Brain microvascular endothelial cell (primary cell): ENCODE measurements at regions not wholly inside any gene's neighbourhood (a gene's known extent, or its start where the extent isn't known, plus 50 kb on each side); places are given as distances from the start of the nearest gene placed in this dataset.

Experiments used
- DNase-seq: peaks from one replicate; pipeline ENCODE4 v3.0.0-alpha.2; 2020
- H3K27ac ChIP-seq: fragments of 250-450 bp; sonication (Bioruptor Pico); 2 replicates; pipeline ENCODE4 v1.5.1; 2020; ENCODE audit warnings: mild to moderate bottlenecking, moderate library complexity
- H3K27me3 ChIP-seq: fragments of 250-450 bp; sonication (Bioruptor Pico); replicated peaks from 2 replicates; pipeline ENCODE4 v1.5.1; 2020; ENCODE audit warnings: mild to moderate bottlenecking
- H3K36me3 ChIP-seq: fragments of 250-450 bp; sonication (Bioruptor Pico); replicated peaks from 2 replicates; pipeline ENCODE4 v1.5.1; 2020; ENCODE audit warnings: mild to moderate bottlenecking
- H3K4me3 ChIP-seq: 2 replicates; pipeline ENCODE4 v1.5.1; 2011; ENCODE audit warnings: low read depth, mild to moderate bottlenecking, control low read depth, low read length, moderate library complexity
- in situ Hi-C: cut with HindIII; loops from 2 replicates; pipeline ENCODE4 v1.10.0; 2017; ENCODE audit warnings: low sequenced_read_pairs, low pct_ligation_motif_present
- TF ChIP-seq, protein P1 (sequence below): IDR thresholded peaks from 2 replicates; pipeline ENCODE4 v1.5.1; 2011; ENCODE audit warnings: low read depth, mild to moderate bottlenecking, moderate library complexity, low read length, control low read depth, inconsistent platforms; ENCODE audit errors: missing control alignments

DNA sequence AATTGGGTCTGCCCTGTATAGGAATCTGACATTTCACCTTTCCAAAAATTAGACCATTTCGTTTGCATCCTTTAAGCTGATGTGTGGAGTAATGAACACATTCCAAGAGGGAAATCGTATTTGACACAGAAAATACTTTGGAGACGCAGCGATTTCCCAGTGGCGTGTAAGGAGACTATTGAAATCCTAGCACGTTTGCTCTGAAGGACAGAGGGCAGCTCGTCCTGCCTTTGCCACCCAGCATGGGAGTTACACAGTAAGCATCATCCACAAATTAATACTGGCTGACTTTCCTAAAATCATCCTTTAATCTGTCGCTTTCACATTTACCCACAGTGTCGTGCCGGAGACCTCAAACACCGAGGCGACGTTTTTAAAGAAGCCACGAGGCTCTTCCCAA is 925.9 kb upstream of the EEF2KMT start:
- Histone ChIP-seq H3K4me3 (no peak overlapping the region), H3K27me3 (peaks cover 15% of the 10 kb centered on the region), H3K36me3 (no peaks in the 10 kb centered on the region), H3K27ac (no peak overlapping the region)
- no peak for DNase-seq
- in situ Hi-C loops, result no loop called here
- TF ChIP-seq, protein P1, sequence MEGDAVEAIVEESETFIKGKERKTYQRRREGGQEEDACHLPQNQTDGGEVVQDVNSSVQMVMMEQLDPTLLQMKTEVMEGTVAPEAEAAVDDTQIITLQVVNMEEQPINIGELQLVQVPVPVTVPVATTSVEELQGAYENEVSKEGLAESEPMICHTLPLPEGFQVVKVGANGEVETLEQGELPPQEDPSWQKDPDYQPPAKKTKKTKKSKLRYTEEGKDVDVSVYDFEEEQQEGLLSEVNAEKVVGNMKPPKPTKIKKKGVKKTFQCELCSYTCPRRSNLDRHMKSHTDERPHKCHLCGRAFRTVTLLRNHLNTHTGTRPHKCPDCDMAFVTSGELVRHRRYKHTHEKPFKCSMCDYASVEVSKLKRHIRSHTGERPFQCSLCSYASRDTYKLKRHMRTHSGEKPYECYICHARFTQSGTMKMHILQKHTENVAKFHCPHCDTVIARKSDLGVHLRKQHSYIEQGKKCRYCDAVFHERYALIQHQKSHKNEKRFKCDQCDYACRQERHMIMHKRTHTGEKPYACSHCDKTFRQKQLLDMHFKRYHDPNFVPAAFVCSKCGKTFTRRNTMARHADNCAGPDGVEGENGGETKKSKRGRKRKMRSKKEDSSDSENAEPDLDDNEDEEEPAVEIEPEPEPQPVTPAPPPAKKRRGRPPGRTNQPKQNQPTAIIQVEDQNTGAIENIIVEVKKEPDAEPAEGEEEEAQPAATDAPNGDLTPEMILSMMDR, result no peak

DNA sequence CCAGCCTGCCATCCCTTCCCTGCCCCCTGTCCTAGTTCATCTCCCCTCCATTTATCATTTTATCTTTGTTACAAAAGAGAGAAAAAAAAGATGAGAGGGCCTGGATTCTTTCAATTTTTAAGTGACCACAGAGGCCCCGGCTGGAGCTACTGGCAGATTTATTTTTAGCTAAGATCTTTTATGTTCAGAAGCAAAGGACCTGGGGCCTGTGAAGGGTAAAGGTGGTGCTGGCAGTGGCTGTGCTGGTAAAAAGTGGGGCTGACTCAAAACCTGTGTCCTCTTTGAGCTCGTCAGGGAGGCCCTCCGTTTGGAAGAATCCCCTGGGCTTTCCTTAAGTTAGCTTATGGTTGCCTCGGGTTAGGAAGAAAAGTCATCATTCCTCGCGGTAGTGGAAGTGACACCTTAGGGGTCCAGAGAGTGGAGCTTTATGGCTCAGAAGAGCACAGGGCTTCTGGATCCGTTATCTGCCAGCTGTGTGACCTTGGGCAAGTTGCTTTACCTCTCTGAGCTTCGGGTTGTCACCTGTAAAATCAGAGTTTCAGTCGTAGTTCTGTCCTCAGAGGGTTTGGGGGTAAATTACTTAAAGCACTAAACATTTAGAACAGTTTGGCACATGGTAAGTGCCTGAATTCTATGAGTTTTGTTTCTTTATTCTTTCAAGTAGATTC is 923.8 kb upstream of the EEF2KMT start:
- no peak overlapping the region for H3K4me3 ChIP-seq
- H3K27ac ChIP-seq, result no peak overlapping the region
- peaks cover 16% of the 10 kb centered on the region for H3K27me3 ChIP-seq
- in situ Hi-C loops, result no loop called here
- no peaks in the 10 kb centered on the region for H3K36me3 ChIP-seq
- TF ChIP-seq, protein P1, result no peak
- DNase-seq, result no peak

DNA sequence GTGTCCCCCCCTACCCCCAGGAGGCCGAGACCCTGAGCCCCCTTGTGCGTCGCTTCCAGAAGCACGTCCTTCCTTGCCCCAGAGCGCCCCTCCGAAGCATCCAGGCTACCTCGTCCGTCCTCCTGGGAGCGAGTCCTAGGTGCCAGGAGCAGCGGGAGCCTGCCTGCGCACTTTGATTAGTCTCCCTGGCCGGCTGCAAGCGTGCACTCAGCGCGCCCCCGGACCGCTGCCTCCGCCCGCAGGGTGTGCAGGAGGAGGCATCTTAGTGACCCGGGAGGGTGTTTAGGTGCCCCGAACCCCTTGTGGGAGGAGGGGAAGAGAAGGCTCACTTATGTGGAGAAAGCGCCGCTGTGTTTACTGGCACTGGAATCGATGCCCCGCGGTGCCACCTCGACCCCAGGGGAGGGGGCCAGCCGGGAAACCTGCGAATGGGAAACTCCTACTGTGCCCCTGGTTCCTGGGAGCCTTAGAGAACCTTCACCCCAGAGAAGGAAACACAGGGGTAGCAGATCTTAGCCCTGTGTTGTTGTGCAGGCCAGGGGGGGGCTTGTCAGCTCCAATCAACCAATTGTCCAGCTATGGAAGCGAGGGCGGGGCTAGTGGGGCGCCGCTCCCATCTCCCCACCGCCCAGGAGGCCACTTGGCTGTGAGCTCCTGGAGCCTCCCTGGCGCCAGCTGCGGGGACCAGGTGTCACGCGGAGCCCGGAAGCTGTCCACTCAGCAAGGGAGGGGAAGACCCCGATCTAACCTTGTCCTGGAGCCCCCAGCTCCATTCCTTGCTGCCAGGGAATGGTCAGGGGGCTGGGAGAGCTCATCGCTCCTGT is 922.8 kb upstream of the EEF2KMT start:
- Histone ChIP-seq H3K36me3 (no peaks in the 10 kb centered on the region), H3K27me3 (peaks cover 16% of the 10 kb centered on the region), H3K27ac (no peak overlapping the region), H3K4me3 (no peak overlapping the region)
- TF ChIP-seq, protein P1, result no peak
- in situ Hi-C loops, result no loop called here
- DNase-seq, result no peak

DNA sequence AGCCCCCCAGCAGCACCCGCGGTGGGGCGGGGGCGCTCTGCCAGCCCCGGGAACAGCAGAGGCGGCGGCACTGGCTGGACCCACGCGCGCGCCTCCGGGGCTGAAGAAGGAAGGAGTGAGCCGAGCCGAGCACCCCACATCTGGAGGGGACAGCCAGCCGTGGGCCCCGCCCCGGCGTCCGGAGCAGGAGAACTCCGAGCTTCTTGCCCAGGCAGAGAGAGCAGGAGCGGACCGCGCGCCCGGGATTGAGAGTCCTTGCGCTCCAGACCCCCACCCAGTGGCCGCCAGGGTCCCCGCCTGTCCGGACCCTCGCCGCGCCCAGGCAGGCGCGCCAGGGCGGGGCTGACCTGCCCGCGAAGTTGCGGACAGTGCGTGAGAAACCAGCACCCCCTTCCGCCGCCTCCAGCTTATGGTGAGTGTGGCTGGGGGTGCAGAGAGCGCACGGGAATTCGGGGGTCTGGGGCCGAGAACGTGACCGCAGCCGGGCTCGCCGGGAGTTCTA is 921.9 kb upstream of the EEF2KMT start:
- H3K27ac ChIP-seq, result no peak overlapping the region
- TF ChIP-seq, protein P1, result no peak
- no peaks in the 10 kb centered on the region for H3K36me3 ChIP-seq
- no peak overlapping the region for H3K4me3 ChIP-seq
- H3K27me3 ChIP-seq, result peaks cover 16% of the 10 kb centered on the region
- DNase-seq, result no peak
- in situ Hi-C loops, result no loop called here

DNA sequence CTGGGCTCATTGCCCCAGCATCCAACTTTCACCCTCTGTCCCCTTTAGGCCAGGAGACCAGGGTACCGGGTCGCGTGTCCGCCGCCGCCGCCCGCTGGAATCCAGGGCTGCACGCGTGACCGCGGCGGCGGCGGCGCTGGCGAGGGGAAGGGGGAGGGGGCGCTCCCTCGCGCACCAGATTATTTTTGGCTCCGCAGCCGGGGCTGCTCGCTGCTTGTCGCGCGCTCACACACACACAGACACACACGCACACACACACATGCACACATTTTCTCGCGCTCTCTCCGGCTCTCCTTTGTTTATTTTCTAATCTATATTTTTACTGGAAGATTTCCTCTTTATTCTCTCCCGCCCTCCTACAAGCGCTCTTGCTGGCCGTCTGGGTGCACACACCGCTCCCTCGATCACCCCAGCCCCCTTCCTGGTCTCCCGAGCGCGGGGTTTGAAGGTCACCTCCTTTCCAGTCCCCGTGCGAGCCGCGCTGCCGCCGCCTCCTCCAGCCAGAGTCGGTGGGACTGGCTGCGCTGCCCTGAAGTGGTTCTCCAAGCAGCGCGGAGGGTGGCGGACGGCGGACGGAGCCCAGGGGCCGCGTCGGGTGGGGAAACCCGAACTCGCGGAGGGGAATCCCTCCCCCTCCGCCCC is 921.4 kb upstream of the EEF2KMT start:
- Histone ChIP-seq H3K4me3 (no peak overlapping the region), H3K36me3 (no peaks in the 10 kb centered on the region), H3K27me3 (peaks cover 16% of the 10 kb centered on the region), H3K27ac (no peak overlapping the region)
- in situ Hi-C loops, result no loop called here
- DNase-seq, result no peak
- TF ChIP-seq, protein P1, result no peak
